Stimulated activated effector memory CD8-positive, alpha-beta T cell treated with anti-CD3 and anti-CD28 coated beads, Interleukin-12 subunit alpha, Interleukin-12 subunit beta, amount 100 ng/mL, for 72 hours (primary cell): ENCODE measurements at regions not wholly inside any gene's neighbourhood (a gene's known extent, or its start where the extent isn't known, plus 50 kb on each side); places are given as distances from the start of the nearest gene placed in this dataset.

ENCODE experiments used
- ATAC-seq: fragments of 150-1000 bp; cut with Tn5 transposase; 2 replicates; pipeline ENCODE4 v1.10.0; 2021
- DNase-seq, 2 donors: peaks; one replicate each; pipeline ENCODE4 v3.0.0; 2021 to 2022; ENCODE audit warnings: low spot score in 2 of 2
- H3K27ac Mint-ChIP-seq: one replicate; pipeline ENCODE4 v1.8.0; 2022; ENCODE audit warnings: mild to moderate bottlenecking, mixed read lengths
- H3K36me3 Mint-ChIP-seq: one replicate; pipeline ENCODE4 v1.8.0; 2022; ENCODE audit warnings: mild to moderate bottlenecking, mixed read lengths
- H3K4me1 Mint-ChIP-seq: one replicate; pipeline ENCODE4 v1.8.0; 2022; ENCODE audit warnings: mixed read lengths
- H3K4me3 Mint-ChIP-seq: one replicate; pipeline ENCODE4 v1.8.0; 2022; ENCODE audit warnings: mild to moderate bottlenecking, mixed read lengths
- H3K9me3 Mint-ChIP-seq: one replicate; pipeline ENCODE4 v1.8.0; 2022; ENCODE audit warnings: mixed read lengths

GRCh38 chr15:61521953-61522352 is 292.9 kb upstream of the RORA start:
- no peak for ATAC-seq
- Mint-ChIP-seq H3K36me3 (no peaks in the 10 kb centered on the region), H3K4me3 (no peak overlapping the region)

DNA sequence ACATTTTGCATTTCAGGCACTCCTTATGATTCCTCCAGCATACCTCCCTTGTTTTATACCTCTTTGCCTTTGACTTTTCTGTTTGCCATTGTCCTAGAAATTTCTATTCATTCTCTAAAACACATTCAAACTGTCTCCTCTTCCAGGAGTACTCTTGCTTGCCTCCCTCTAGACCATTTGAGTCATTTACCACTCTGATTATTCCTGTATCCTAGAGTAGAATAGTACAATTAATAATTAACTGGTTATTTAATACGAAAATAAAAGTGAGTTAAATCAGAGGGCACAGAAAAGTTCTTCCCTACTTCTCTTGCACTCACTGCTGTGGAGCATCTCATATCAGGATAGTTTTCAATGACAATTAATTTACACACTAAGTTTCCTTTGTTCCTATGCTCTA is 290.2 kb upstream of the RORA start:
- no peak for ATAC-seq
- no peak for DNase-seq
- no peaks in the 10 kb centered on the region for H3K9me3 Mint-ChIP-seq
- H3K4me1 Mint-ChIP-seq, result no peaks in the 10 kb centered on the region
- H3K27ac Mint-ChIP-seq, result no peak overlapping the region
- H3K4me3 Mint-ChIP-seq, result no peak overlapping the region
- H3K36me3 Mint-ChIP-seq, result no peaks in the 10 kb centered on the region

More at GRCh38 chr15:61521953-61522352, 292.9 kb upstream of the RORA start:
- no peaks in the 10 kb centered on the region for H3K9me3 Mint-ChIP-seq
- no peak for DNase-seq
- H3K27ac Mint-ChIP-seq, result no peak overlapping the region
- no peaks in the 10 kb centered on the region for H3K4me1 Mint-ChIP-seq

DNA sequence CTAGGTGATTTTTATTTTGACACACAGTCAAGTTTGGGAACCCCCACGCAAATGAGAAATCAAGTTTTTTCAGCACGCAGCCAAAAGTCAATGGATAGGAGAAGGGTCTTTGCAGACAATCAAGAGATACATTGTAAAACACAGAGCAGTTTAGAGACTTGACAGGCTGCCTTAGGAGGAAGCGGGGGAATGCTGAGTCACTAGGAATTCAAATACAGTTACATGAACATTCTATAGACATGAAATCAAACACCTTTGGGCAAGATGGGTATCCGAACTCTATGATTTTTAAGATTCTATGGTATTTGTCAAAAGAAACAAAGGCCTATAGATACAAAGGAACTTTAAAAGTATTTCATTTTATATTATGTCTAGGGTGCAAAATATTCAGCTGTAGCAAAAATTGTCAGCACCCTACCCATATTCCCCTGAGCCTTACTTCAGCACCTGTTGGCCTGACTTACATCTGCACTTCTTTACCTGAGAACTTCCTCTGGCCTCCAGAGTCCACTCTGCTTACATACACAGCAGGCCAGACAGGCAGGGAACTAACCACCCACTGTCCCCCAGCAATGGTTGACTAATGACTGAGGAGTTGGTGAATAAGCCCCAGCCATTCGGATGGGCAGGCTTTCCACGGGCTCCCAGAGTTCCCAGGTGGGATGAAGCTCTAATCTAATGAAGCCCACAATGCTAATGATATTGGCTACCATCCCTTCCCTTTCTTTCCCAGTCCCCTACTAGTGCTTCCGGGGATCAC is 289.3 kb upstream of the RORA start:
- Mint-ChIP-seq H3K36me3 (no peaks in the 10 kb centered on the region), H3K4me1 (no peaks in the 10 kb centered on the region), H3K4me3 (no peak overlapping the region), H3K9me3 (no peaks in the 10 kb centered on the region), H3K27ac (no peak overlapping the region)
- ATAC-seq (no peak), DNase-seq (no peak)

DNA sequence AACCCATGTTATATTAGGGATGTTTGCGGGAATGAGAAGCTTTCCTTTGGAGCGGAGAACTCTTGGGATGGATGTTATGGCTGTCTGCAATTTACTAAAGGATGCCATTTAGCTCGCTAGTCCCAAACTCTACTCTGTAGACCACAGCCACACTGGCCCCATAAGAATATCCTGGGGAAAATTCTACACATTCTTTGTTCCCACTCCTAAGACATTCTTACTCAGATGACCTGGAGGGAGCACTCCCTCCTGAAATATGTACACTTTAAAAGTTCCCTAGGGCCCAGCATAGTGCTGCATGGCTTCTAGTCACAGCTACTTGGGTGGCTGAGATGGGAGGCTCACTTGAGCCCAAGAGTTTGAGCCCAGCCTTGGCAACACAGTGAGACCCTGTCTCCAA is 288.7 kb upstream of the RORA start:
- no peak overlapping the region for H3K4me3 Mint-ChIP-seq

GRCh38 chr15:61517335-61517734 is 288.2 kb upstream of the RORA start:
- H3K36me3 Mint-ChIP-seq, result no peaks in the 10 kb centered on the region
- H3K4me1 Mint-ChIP-seq, result no peaks in the 10 kb centered on the region
- no peak overlapping the region for H3K4me3 Mint-ChIP-seq
- H3K27ac Mint-ChIP-seq, result no peak overlapping the region
- DNase-seq (no peak), ATAC-seq (no peak)
- H3K9me3 Mint-ChIP-seq, result no peaks in the 10 kb centered on the region

More for the DNA sequence above, 288.7 kb upstream of the RORA start:
- DNase-seq (no peak), ATAC-seq (no peak)
- H3K27ac Mint-ChIP-seq, result no peak overlapping the region
- no peaks in the 10 kb centered on the region for H3K36me3 Mint-ChIP-seq
- H3K4me1 Mint-ChIP-seq, result no peaks in the 10 kb centered on the region
- H3K9me3 Mint-ChIP-seq, result no peaks in the 10 kb centered on the region

DNA sequence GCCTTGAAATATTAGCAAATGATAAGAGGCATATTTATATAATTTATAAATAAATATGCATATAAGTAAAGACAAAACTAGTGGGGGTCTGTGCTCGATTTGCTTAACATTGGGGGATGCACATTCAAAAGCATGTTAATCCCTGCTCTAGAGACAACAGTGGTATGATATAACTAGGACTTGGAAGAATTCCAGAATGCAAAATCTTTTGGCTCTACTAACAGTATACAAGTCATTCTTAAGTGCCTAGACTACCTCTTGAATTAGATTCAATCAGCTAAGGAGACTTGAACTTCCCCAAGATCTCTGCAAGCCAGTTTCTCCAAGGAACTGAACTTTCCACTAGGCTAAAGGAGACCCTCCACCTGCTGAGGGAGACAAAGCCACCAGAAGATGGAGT is 282.7 kb upstream of the RORA start:
- Mint-ChIP-seq H3K36me3 (no peaks in the 10 kb centered on the region), H3K4me1 (no peaks in the 10 kb centered on the region), H3K9me3 (no peaks in the 10 kb centered on the region), H3K4me3 (no peak overlapping the region), H3K27ac (no peak overlapping the region)
- DNase-seq, result no peak
- ATAC-seq, result no peak

DNA sequence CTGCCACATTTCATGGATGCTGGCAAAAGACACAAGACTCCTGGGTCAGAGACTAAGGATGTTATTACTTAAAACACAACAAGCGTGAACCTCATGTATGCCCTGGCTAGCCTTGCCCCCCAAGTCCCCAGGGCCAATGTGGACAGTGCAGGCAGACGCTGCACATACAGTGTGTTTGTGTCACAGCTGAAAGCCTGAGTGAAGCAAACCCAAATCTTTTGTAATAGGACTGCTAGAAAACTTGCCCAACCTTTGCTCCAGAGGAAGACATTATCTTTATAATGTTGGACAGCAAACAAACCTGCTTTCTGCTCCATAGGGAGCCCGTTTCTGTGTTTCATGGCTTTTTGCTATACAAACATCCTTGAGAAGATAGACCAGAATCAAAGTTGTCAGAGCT is 282.0 kb upstream of the RORA start:
- Mint-ChIP-seq H3K36me3 (no peaks in the 10 kb centered on the region), H3K4me1 (no peaks in the 10 kb centered on the region), H3K4me3 (no peak overlapping the region), H3K9me3 (no peaks in the 10 kb centered on the region), H3K27ac (no peak overlapping the region)
- DNase-seq, result no peak
- no peak for ATAC-seq

DNA sequence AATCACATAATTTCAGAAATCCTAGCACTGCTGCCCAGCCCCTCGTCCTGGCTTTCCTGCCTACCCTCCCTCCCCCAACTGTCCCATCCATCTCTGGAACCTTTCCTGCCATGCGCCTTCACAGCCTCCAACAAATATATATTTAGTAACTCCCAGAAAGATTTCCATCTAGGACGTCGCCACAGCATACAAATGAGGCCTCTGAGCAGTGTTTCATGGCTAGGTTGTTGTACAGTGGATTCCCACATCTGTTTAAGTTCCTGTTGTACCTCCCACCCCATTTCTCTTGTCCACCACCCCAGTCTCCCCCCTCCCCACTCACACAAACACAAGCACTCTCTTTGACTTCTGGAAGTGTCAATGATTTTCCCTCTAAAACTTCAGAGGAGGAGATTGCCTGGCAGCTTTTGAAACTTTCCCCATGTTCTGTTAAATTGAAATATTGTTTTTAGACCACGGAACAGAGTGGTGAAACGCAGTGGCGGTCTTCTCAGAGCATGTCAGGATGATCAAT is 280.3 kb upstream of the RORA start:
- Mint-ChIP-seq H3K27ac (no peak overlapping the region), H3K4me3 (no peak overlapping the region), H3K9me3 (no peaks in the 10 kb centered on the region), H3K4me1 (no peaks in the 10 kb centered on the region), H3K36me3 (no peaks in the 10 kb centered on the region)
- ATAC-seq (no peak), DNase-seq (no peak)

DNA sequence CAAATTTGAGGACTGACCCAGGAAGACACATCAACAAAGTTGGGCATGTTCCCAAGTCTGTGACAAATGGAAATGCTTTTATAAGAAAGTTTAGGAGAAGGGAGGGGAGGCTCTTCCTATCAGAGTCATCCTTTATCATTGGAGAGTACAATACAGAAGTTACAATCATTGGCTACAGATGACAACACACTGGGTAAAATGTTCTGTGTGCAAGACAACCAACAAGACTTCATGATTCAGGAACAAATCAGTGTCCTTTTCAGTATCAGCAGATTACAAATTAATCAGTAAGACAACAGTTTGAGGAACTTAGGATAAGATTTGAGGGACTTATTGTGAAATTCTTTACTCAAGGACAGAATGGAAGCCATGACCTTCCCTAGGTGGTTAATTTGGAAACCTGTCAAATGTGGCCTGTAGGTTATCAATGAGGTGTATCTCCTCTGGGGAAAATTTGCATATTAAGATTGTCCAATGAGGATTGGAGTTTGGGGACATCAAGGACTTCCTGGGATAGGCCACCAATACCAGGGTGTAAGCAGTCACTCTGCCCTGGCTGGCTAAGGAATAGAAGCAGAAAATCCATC is 274.4 kb upstream of the RORA start:
- Mint-ChIP-seq H3K36me3 (no peaks in the 10 kb centered on the region), H3K4me3 (no peak overlapping the region), H3K4me1 (no peaks in the 10 kb centered on the region), H3K9me3 (no peaks in the 10 kb centered on the region), H3K27ac (no peak overlapping the region)
- ATAC-seq, result no peak
- no peak for DNase-seq

GRCh38 chr15:61501815-61502389 is 272.8 kb upstream of the RORA start:
- ATAC-seq, result no peak
- H3K36me3 Mint-ChIP-seq, result no peaks in the 10 kb centered on the region

DNA sequence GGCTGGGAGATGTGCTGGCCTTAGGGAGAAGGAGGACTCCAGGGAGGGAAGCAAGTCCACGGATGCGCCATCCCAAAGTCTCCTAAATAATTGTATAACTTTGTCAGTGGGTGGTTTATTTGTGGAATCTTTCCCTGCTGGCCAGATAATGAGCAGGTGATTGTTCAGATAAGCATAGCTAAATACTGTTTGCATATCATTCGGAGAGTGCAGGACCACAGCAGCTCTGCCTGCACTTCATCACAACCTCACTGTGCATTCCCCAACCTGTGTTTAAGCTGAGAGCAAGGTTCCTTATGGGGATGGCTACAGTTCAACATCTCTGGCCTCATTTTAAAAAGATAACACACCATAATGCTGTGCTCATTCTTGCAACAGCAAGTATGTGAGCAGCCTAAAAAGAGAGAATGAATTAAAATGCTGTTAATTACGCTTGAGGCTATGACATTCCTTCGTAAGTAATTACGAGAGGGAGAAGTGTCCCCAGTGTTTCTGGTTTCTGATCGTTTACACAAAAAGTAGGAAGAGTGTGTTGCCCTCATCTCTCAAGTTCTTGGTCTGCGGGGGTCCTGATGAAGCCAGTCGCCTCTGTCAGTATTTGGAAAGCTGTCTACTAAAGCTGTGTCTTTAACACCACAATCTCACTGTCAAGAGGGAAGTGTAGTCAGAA is 272.0 kb upstream of the RORA start:
- no peaks in the 10 kb centered on the region for H3K36me3 Mint-ChIP-seq
- DNase-seq, result no peak
- H3K4me1 Mint-ChIP-seq, result no peaks in the 10 kb centered on the region
- H3K4me3 Mint-ChIP-seq, result no peak overlapping the region
- no peak for ATAC-seq
- no peak overlapping the region for H3K27ac Mint-ChIP-seq
- H3K9me3 Mint-ChIP-seq, result no peaks in the 10 kb centered on the region

More at GRCh38 chr15:61501815-61502389, 272.8 kb upstream of the RORA start:
- Mint-ChIP-seq H3K9me3 (no peaks in the 10 kb centered on the region), H3K4me1 (no peaks in the 10 kb centered on the region), H3K27ac (no peak overlapping the region), H3K4me3 (no peak overlapping the region)
- no peak for DNase-seq

DNA sequence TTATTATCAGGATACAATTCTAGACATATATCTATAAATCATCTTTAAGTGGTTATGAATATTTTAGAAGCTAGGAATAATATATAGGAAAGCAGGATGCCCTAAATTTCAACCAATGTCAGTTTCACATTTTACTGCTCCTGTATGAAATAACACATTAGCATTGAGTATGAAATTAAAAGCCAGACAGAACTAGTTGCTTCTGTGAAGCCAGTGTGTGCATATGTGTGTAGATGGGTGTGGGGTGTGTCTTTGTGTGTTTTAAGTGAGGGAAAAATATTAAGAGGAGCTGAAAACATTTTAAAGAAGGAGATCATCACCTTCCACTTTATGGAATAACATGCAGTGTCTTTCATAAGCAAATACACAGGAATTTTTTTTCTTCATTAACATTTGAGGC is 271.4 kb upstream of the RORA start:
- H3K4me1 Mint-ChIP-seq, result no peaks in the 10 kb centered on the region
- DNase-seq (no peak), ATAC-seq (no peak)
- H3K27ac Mint-ChIP-seq, result no peak overlapping the region
- H3K36me3 Mint-ChIP-seq, result no peaks in the 10 kb centered on the region
- H3K9me3 Mint-ChIP-seq, result no peaks in the 10 kb centered on the region
- H3K4me3 Mint-ChIP-seq, result no peak overlapping the region

- DNase-seq, result no peak
- no peaks in the 10 kb centered on the region for H3K36me3 Mint-ChIP-seq
- H3K4me1 Mint-ChIP-seq, result no peaks in the 10 kb centered on the region
Observed at GRCh38 chr15:61499376-61499775, 270.3 kb upstream of the RORA start.

GRCh38 chr15:61489571-61489970 is 260.5 kb upstream of the RORA start:
- no peaks in the 10 kb centered on the region for H3K36me3 Mint-ChIP-seq
- no peak overlapping the region for H3K27ac Mint-ChIP-seq
- no peaks in the 10 kb centered on the region for H3K9me3 Mint-ChIP-seq
- H3K4me1 Mint-ChIP-seq, result no peaks in the 10 kb centered on the region
- ATAC-seq (no peak), DNase-seq (no peak)
- H3K4me3 Mint-ChIP-seq, result no peak overlapping the region

More at GRCh38 chr15:61499376-61499775, 270.3 kb upstream of the RORA start:
- no peaks in the 10 kb centered on the region for H3K9me3 Mint-ChIP-seq
- H3K4me3 Mint-ChIP-seq, result no peak overlapping the region
- H3K27ac Mint-ChIP-seq, result no peak overlapping the region
- ATAC-seq, result no peak

- no peak for DNase-seq
- H3K36me3 Mint-ChIP-seq, result no peaks in the 10 kb centered on the region
- H3K4me3 Mint-ChIP-seq, result no peak overlapping the region
- H3K27ac Mint-ChIP-seq, result no peak overlapping the region
- no peaks in the 10 kb centered on the region for H3K4me1 Mint-ChIP-seq
- H3K9me3 Mint-ChIP-seq, result no peaks in the 10 kb centered on the region
- no peak for ATAC-seq
Observed at GRCh38 chr15:61483599-61483998, 254.5 kb upstream of the RORA start.
